ENCODE measurements at regions not wholly inside any gene's neighbourhood (a gene's known extent, or its start where the extent isn't known, plus 50 kb on each side); places are given as distances from the start of the nearest gene placed in this dataset.

DNA sequence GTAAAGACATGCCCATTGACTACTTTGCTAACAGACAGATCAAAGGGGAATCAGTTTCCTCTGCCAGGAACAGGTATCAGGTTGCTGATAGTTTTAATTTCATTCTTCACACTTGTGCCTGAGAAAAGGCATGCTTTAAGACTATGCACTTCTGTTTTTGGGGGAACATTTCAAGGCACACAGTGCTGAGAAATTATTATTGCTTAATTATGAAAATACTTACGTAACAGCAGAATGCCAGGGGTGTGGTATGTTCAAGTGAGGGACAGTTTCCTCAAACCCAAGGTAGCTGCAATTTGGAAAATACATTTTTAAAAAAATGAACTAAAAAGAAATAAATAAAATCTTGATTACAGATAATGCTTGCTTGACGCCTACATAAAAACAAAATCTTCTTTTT, 1746.1 kb upstream of the PIK3C3 start:
- H3K27me3 ChIP-seq, result no peaks in the 10 kb centered on the region
- Mint-ChIP-seq H3K4me1 (peaks cover 26% of the 10 kb centered on the region), H3K27ac (no peak overlapping the region), H3K27me3 (ENCODE audit: insufficient read depth, low read depth) (peaks cover 3% of the 10 kb centered on the region), H3K36me3 (peaks cover 4% of the 10 kb centered on the region), H3K4me3 (no peak overlapping the region), H3K9me3 (peaks cover 7% of the 10 kb centered on the region)
- peaks cover 44% of the 10 kb centered on the region for H3K4me1 ChIP-seq
- no peak for DNase-seq (ENCODE audit: low spot score)
- no peak overlapping the region for H3K4me3 ChIP-seq
- H4K20me1 ChIP-seq (ENCODE audit: low read depth), result no peaks in the 10 kb centered on the region
- no peaks in the 10 kb centered on the region for H3K9me3 ChIP-seq (ENCODE audit: low read depth)
- no peaks in the 10 kb centered on the region for H3K36me3 ChIP-seq
- TF ChIP-seq, protein P1, sequence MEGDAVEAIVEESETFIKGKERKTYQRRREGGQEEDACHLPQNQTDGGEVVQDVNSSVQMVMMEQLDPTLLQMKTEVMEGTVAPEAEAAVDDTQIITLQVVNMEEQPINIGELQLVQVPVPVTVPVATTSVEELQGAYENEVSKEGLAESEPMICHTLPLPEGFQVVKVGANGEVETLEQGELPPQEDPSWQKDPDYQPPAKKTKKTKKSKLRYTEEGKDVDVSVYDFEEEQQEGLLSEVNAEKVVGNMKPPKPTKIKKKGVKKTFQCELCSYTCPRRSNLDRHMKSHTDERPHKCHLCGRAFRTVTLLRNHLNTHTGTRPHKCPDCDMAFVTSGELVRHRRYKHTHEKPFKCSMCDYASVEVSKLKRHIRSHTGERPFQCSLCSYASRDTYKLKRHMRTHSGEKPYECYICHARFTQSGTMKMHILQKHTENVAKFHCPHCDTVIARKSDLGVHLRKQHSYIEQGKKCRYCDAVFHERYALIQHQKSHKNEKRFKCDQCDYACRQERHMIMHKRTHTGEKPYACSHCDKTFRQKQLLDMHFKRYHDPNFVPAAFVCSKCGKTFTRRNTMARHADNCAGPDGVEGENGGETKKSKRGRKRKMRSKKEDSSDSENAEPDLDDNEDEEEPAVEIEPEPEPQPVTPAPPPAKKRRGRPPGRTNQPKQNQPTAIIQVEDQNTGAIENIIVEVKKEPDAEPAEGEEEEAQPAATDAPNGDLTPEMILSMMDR (IDR thresholded peaks at IDR 0.05), result no peak
- no peak for TF ChIP-seq EZH2phosphoT487 (IDR thresholded peaks at IDR 0.05)
- no peak overlapping the region for H3K4me2 ChIP-seq
- no peaks in the 10 kb centered on the region for H3K79me2 ChIP-seq (ENCODE audit: low read depth)
- H3K9ac ChIP-seq, result no peak overlapping the region
- H3F3A ChIP-seq (ENCODE audit: low read depth), result peaks cover 13% of the 10 kb centered on the region
- peak overlapping the region; percentile 77 for H3K27ac ChIP-seq
- H2AFZ ChIP-seq (replicated peaks), result no peak overlapping the region

DNA sequence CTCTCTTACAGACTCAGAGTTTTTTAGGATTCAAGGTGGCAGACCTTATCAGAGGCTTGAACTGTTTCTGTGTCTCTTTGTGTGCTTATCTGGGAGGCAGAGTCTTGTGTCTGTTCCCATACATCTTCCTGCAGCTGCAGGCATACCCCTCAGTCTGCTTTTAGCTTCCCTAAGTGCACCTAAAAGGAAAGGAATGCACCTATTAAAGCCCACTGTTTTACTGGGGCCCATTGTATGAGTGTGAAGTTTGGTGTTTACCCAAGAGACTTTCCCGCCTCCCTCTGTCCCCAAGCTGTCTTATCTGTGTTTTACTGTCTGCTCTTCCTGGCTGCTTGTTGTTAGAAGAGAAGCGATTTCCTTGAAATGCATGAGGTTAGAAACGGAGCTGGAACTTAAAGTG, 1757.3 kb upstream of the PIK3C3 start:
- Mint-ChIP-seq H3K27ac (no peak overlapping the region), H3K4me1 (peaks cover 17% of the 10 kb centered on the region), H3K27me3 (ENCODE audit: insufficient read depth, low read depth) (no peaks in the 10 kb centered on the region), H3K36me3 (no peaks in the 10 kb centered on the region), H3K4me3 (no peak overlapping the region), H3K9me3 (peaks cover 16% of the 10 kb centered on the region)
- no peak overlapping the region for H3K4me3 ChIP-seq
- H3K9ac ChIP-seq, result no peak overlapping the region
- H3K27me3 ChIP-seq, result no peaks in the 10 kb centered on the region
- H2AFZ ChIP-seq (replicated peaks), result no peak overlapping the region
- peaks cover 5% of the 10 kb centered on the region for H3F3A ChIP-seq (ENCODE audit: low read depth)
- TF ChIP-seq EZH2phosphoT487 (IDR thresholded peaks at IDR 0.05), result no peak
- H3K9me3 ChIP-seq (ENCODE audit: low read depth), result no peaks in the 10 kb centered on the region
- no peak overlapping the region for H3K4me2 ChIP-seq
- peak; percentile 6 for DNase-seq (ENCODE audit: low spot score)
- H4K20me1 ChIP-seq (ENCODE audit: low read depth), result no peaks in the 10 kb centered on the region
- H3K36me3 ChIP-seq, result no peaks in the 10 kb centered on the region
- no peaks in the 10 kb centered on the region for H3K79me2 ChIP-seq (ENCODE audit: low read depth)
- peaks cover 18% of the 10 kb centered on the region for H3K4me1 ChIP-seq
- H3K27ac ChIP-seq, result peak overlapping the region; percentile 78

DNA sequence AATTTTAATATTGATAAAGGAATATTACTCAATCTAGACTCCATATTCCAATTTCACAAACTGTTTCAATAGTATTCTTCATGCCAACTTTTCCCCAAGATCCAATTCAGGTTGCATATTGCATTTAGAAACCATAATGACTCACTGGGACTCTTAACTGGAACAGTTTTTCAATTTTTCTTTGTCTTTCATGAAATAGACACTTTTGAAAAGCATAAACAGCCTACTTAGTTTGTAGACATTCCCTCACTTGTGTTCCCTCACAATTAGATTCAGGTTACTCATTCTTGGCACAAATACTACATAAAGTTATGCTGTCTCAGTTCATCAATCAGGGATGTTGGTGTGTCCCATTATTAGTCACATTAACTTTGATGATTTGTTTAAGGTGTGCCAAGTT, 1768.4 kb upstream of the PIK3C3 start:
- no peaks in the 10 kb centered on the region for H3K79me2 ChIP-seq (ENCODE audit: low read depth)
- peaks cover 3% of the 10 kb centered on the region for H3K27me3 Mint-ChIP-seq (ENCODE audit: insufficient read depth, low read depth)
- H4K20me1 ChIP-seq (ENCODE audit: low read depth), result no peaks in the 10 kb centered on the region
- peaks cover 2% of the 10 kb centered on the region for H3K36me3 ChIP-seq
- H3F3A ChIP-seq (ENCODE audit: low read depth), result no peaks in the 10 kb centered on the region
- peaks cover 4% of the 10 kb centered on the region for H3K9me3 Mint-ChIP-seq
- no peak overlapping the region for H3K27ac ChIP-seq
- no peak overlapping the region for H3K4me2 ChIP-seq
- no peaks in the 10 kb centered on the region for H3K4me1 Mint-ChIP-seq
- H3K27ac Mint-ChIP-seq, result no peak overlapping the region
- H3K4me3 ChIP-seq, result no peak overlapping the region
- H3K27me3 ChIP-seq, result no peaks in the 10 kb centered on the region
- TF ChIP-seq EZH2phosphoT487 (IDR thresholded peaks at IDR 0.05) (no peak), EZH2 (IDR thresholded peaks at IDR 0.05) (no peak)
- TF ChIP-seq, protein P1 (IDR thresholded peaks at IDR 0.05), result no peak
- no peak overlapping the region for H3K9ac ChIP-seq
- peaks cover 5% of the 10 kb centered on the region for H3K4me1 ChIP-seq
- no peaks in the 10 kb centered on the region for H3K36me3 Mint-ChIP-seq
- no peak overlapping the region for H3K4me3 Mint-ChIP-seq
- no peak for DNase-seq (ENCODE audit: low spot score)
- H3K9me3 ChIP-seq (ENCODE audit: low read depth), result peaks cover 5% of the 10 kb centered on the region
- no peak overlapping the region for H2AFZ ChIP-seq (replicated peaks)

DNA sequence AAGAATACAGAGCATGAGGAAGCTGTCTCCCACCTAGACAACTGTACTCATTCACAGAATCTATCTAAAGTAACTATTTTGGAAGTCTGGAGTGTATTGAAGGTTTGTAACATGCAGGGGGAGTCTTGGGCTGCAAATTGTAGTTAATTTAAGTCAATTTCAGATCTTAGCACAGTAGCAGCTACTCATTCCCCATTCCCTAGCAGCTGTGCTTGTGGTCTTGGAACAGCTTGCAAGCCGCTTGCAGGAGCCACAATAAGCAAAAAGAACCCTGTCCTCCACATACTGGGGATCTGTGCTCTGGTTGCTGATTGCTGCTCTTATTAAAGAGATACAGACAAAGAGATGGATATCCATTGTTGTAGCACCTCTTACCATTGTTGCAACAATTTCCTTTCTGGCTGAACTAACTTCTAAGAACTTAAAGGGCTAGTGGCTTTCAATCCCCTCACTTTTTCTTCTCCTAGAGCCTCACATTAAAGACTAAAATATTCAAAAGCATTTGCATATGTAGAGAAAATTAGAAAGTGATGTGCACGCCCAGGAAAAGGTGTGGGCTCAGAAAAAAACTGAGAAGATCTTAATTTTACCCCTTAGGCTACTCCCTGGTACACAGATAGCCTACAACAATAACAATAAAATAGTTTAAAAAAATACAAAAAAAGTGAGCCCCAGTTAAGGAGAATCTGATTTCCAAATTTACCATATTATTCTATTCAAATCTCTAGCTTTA, 1775.1 kb upstream of the PIK3C3 start:
- no peaks in the 10 kb centered on the region for H4K20me1 ChIP-seq (ENCODE audit: low read depth)
- no peak overlapping the region for H3K4me3 ChIP-seq
- no peaks in the 10 kb centered on the region for H3K79me2 ChIP-seq (ENCODE audit: low read depth)
- no peak overlapping the region for H3K9ac ChIP-seq
- peaks cover 23% of the 10 kb centered on the region for H3F3A ChIP-seq (ENCODE audit: low read depth)
- no peaks in the 10 kb centered on the region for H3K27me3 ChIP-seq
- peak overlapping the region; percentile 24 for H3K4me2 ChIP-seq
- no peak for TF ChIP-seq EZH2phosphoT487 (IDR thresholded peaks at IDR 0.05)
- TF ChIP-seq EZH2 (IDR thresholded peaks at IDR 0.05), result no peak
- TF ChIP-seq, protein P1 (IDR thresholded peaks at IDR 0.05), result peak; percentile 18
- H3K9me3 ChIP-seq (ENCODE audit: low read depth), result peaks cover 5% of the 10 kb centered on the region
- H3K27ac ChIP-seq, result peak overlapping the region; percentile 82
- peak overlapping the region; percentile 73 for H2AFZ ChIP-seq (replicated peaks)
- no peak overlapping the region for H3K4me3 Mint-ChIP-seq
- peak overlapping the region; percentile 8 for H3K27ac Mint-ChIP-seq
- no peaks in the 10 kb centered on the region for H3K36me3 Mint-ChIP-seq
- H3K9me3 Mint-ChIP-seq, result peaks cover 8% of the 10 kb centered on the region
- peaks cover 46% of the 10 kb centered on the region for H3K4me1 ChIP-seq
- peaks cover 26% of the 10 kb centered on the region for H3K4me1 Mint-ChIP-seq
- DNase-seq (ENCODE audit: low spot score), result peak; percentile 55
- peaks cover 2% of the 10 kb centered on the region for H3K36me3 ChIP-seq
- H3K27me3 Mint-ChIP-seq (ENCODE audit: insufficient read depth, low read depth), result peaks cover 3% of the 10 kb centered on the region
